Endodermal cell (in vitro differentiated cells): ENCODE measurements at regions not wholly inside any gene's neighbourhood (a gene's known extent, or its start where the extent isn't known, plus 50 kb on each side); places are given as distances from the start of the nearest gene placed in this dataset.

Experiments
- DNase-seq: peaks from one replicate; pipeline ENCODE4 v3.0.0-alpha.2; 2017
- H3K27ac ChIP-seq: 2 replicates; pipeline ENCODE4 v1.5.1; 2013; ENCODE audit warnings: mild to moderate bottlenecking, low read depth, low read length, moderate library complexity
- H3K27me3 ChIP-seq: 2 replicates; pipeline ENCODE4 v1.6.1; 2013; ENCODE audit warnings: mild to moderate bottlenecking, low read length, moderate library complexity; ENCODE audit not compliant: insufficient read depth, control insufficient read depth, poor library complexity, severe bottlenecking
- H3K36me3 ChIP-seq: 2 replicates; pipeline ENCODE4 v1.7.0; 2013; ENCODE audit warnings: mild to moderate bottlenecking, low read length, moderate library complexity; ENCODE audit not compliant: control insufficient read depth, insufficient read depth
- H3K4me1 ChIP-seq: one replicate; pipeline ENCODE4 v1.7.0; 2013; ENCODE audit warnings: low read length; ENCODE audit not compliant: control insufficient read depth, insufficient read depth
- H3K4me3 ChIP-seq: 2 replicates; pipeline ENCODE4 v1.5.1; 2013; ENCODE audit warnings: mild to moderate bottlenecking, low read length, moderate library complexity
- H3K9ac ChIP-seq: 2 replicates; pipeline ENCODE4 v1.6.1; 2013; ENCODE audit warnings: mild to moderate bottlenecking, low read length, moderate library complexity; ENCODE audit not compliant: poor library complexity, severe bottlenecking; ENCODE audit errors: extremely low read depth
- H3K9me3 ChIP-seq: 2 replicates; pipeline ENCODE4 v1.6.1; 2013; ENCODE audit warnings: mild to moderate bottlenecking, low read length, moderate library complexity; ENCODE audit not compliant: control insufficient read depth
- H3K27ac Mint-ChIP-seq: 2 replicates; pipeline ENCODE4 v1.8.0; 2020; ENCODE audit warnings: mixed read lengths
- H3K27me3 Mint-ChIP-seq: 2 replicates; pipeline ENCODE4 v1.8.0; 2021; ENCODE audit warnings: mild to moderate bottlenecking, mixed read lengths; ENCODE audit not compliant: insufficient read depth
- H3K36me3 Mint-ChIP-seq: 2 replicates; pipeline ENCODE4 v1.8.0; 2020; ENCODE audit warnings: low read depth, mixed read lengths
- H3K4me1 Mint-ChIP-seq: 2 replicates; pipeline ENCODE4 v1.8.0; 2020; ENCODE audit warnings: mixed read lengths
- H3K4me3 Mint-ChIP-seq: 2 replicates; pipeline ENCODE4 v1.8.0; 2020; ENCODE audit warnings: mild to moderate bottlenecking, moderate library complexity, mixed read lengths
- H3K9me3 Mint-ChIP-seq: 2 replicates; pipeline ENCODE4 v1.8.0; 2020; ENCODE audit warnings: mild to moderate bottlenecking, mixed read lengths
- WGBS, 2 experiments: methylation state at CpG; one replicate each; pipeline versions ENCODE4 v1.1.5 to v1.1.7; 2013; ENCODE audit warnings: missing lambda C conversion rate in 2 of 2, mixed read lengths in 1 of 2; ENCODE audit not compliant: insufficient coverage in 1 of 2, insufficient read length in 1 of 2; 5-methylcytosine and 5-hydroxymethylcytosine counted together
- TF ChIP-seq, protein P1 (sequence below): fragments of 200-600 bp; sonication (generic); conservative IDR thresholded peaks from 2 replicates; pipeline ENCODE4 v1.5.0; 2021; ENCODE audit warnings: antibody characterized with exemption, mild to moderate bottlenecking

DNA sequence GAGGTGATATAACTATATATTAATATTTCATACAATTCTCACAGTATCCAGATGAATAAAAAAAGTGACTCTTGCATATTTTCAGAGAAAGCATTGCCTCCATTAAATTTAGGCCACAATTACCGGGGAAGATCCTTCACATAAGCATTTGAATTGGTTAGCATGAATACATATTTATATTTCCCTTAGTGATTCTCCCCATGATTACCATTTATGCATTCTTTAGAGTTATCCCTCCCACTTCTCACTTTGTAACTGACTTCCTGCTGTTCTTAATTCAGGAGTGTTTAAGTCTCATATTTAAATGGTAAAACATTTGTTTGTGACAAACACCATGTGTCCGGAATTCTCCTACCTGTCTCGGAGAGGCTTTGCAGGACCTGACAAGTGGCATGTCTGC lies 523.4 kb downstream of the CCDC85A start:
- Histone ChIP-seq H3K9me3 (no peaks in the 10 kb centered on the region), H3K4me3 (no peak overlapping the region), H3K4me1 (no peaks in the 10 kb centered on the region), H3K36me3 (no peaks in the 10 kb centered on the region), H3K27me3 (no peaks in the 10 kb centered on the region), H3K27ac (no peak overlapping the region), H3K9ac (no peak overlapping the region)
- Mint-ChIP-seq H3K36me3 (no peaks in the 10 kb centered on the region), H3K27me3 (no peaks in the 10 kb centered on the region), H3K4me1 (peaks cover 5% of the 10 kb centered on the region), H3K9me3 (no peaks in the 10 kb centered on the region), H3K27ac (no peak overlapping the region), H3K4me3 (no peak overlapping the region)
- no peak for DNase-seq
- TF ChIP-seq, protein P1, sequence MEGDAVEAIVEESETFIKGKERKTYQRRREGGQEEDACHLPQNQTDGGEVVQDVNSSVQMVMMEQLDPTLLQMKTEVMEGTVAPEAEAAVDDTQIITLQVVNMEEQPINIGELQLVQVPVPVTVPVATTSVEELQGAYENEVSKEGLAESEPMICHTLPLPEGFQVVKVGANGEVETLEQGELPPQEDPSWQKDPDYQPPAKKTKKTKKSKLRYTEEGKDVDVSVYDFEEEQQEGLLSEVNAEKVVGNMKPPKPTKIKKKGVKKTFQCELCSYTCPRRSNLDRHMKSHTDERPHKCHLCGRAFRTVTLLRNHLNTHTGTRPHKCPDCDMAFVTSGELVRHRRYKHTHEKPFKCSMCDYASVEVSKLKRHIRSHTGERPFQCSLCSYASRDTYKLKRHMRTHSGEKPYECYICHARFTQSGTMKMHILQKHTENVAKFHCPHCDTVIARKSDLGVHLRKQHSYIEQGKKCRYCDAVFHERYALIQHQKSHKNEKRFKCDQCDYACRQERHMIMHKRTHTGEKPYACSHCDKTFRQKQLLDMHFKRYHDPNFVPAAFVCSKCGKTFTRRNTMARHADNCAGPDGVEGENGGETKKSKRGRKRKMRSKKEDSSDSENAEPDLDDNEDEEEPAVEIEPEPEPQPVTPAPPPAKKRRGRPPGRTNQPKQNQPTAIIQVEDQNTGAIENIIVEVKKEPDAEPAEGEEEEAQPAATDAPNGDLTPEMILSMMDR: no peak
- 81% methylated on average over 3 of the region's 3 CpGs; no CpG with 5 or more reads in 1 of the 2 experiments for WGBS, 2 experiments

DNA sequence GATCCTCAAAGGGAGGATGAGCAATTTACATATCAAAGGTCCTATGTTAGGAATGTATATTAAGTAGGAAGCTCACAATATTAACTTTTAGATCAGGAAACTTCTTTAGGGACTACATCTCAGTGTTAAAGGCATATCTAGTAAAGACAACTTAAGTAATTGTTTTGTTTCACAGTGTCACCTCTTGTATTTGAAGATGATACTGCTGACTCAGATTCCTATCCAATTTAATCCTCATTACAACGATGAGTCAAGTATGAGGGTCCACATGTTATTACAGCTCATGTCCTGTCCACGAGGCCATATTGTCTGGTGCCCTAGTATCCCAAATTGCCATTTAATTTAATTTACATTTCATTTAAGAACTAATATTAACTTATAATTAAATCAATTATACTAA lies 523.9 kb downstream of the CCDC85A start:
- no peaks in the 10 kb centered on the region for H3K4me1 ChIP-seq
- H3K27ac Mint-ChIP-seq: no peak overlapping the region
- no peaks in the 10 kb centered on the region for H3K9me3 Mint-ChIP-seq
- no peaks in the 10 kb centered on the region for H3K27me3 Mint-ChIP-seq
- H3K36me3 ChIP-seq: no peaks in the 10 kb centered on the region
- no peaks in the 10 kb centered on the region for H3K9me3 ChIP-seq
- H3K27ac ChIP-seq: no peak overlapping the region
- DNase-seq: no peak
- 87 to 100% methylated on average over 1 to 2 of the region's 2 CpGs for WGBS, 2 experiments
- no peak overlapping the region for H3K9ac ChIP-seq
- H3K4me1 Mint-ChIP-seq: peaks cover 5% of the 10 kb centered on the region
- no peak overlapping the region for H3K4me3 Mint-ChIP-seq
- no peaks in the 10 kb centered on the region for H3K36me3 Mint-ChIP-seq
- H3K27me3 ChIP-seq: no peaks in the 10 kb centered on the region
- no peak overlapping the region for H3K4me3 ChIP-seq
- TF ChIP-seq, protein P1: no peak

DNA sequence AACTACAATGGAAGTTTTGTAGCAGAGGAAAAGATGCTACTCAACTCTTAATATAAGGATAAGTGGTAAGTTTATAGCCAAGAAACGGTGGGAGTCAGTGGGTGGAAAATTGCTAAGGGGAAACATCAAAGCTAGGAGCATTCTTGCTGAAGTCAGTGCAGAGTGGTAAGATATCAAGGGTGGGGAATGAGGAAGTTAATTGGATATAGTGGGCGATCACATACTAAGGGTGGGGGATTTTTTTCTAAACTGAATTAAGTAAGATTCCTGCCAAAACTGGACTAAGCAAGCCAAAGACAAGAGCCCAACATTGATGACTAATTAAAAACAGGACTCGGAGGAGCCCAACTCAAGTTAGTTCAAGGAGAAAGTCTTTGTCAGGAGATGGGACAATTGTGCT lies 525.4 kb downstream of the CCDC85A start:
- TF ChIP-seq, protein P1: no peak
- H3K36me3 Mint-ChIP-seq: no peaks in the 10 kb centered on the region
- Histone ChIP-seq H3K4me3 (no peak overlapping the region), H3K9me3 (no peaks in the 10 kb centered on the region), H3K4me1 (no peaks in the 10 kb centered on the region), H3K36me3 (no peaks in the 10 kb centered on the region), H3K27me3 (no peaks in the 10 kb centered on the region), H3K27ac (no peak overlapping the region), H3K9ac (no peak overlapping the region)
- H3K4me1 Mint-ChIP-seq: peaks cover 5% of the 10 kb centered on the region
- H3K4me3 Mint-ChIP-seq: no peak overlapping the region
- WGBS, 2 experiments: 81 to 88% methylated on average over 2 to 3 of the region's 3 CpGs
- no peaks in the 10 kb centered on the region for H3K27me3 Mint-ChIP-seq
- no peak overlapping the region for H3K27ac Mint-ChIP-seq
- H3K9me3 Mint-ChIP-seq: no peaks in the 10 kb centered on the region
- no peak for DNase-seq
